GM19395 (cell line): ENCODE measurements at regions not wholly inside any gene's neighbourhood (a gene's known extent, or its start where the extent isn't known, plus 50 kb on each side); places are given as distances from the start of the nearest gene placed in this dataset.

Experiments
- ATAC-seq: cut with Tn5 transposase; IDR thresholded peaks from one replicate; pipeline ENCODE4 v1.9.1; 2021; ENCODE audit warnings: mild to moderate bottlenecking, moderate library complexity; ENCODE audit not compliant: unreplicated experiment

- no peak for ATAC-seq
Measured at GRCh38 chr6:50102676-50103075, 52.9 kb upstream of the DEFB112 start.

- no peak for ATAC-seq
Measured at GRCh38 chr6:50110587-50110986, 60.9 kb upstream of the DEFB112 start.

GRCh38 chr6:50112981-50113857, 63.5 kb upstream of the DEFB112 start:
- no peak for ATAC-seq

GRCh38 chr6:50116390-50116789, 66.7 kb upstream of the DEFB112 start:
- ATAC-seq = no peak

- ATAC-seq = no peak
Measured at GRCh38 chr6:50116797-50117542, 67.2 kb upstream of the DEFB112 start.

- ATAC-seq = no peak
Measured at GRCh38 chr6:50120300-50120699, 70.6 kb upstream of the DEFB112 start.

- no peak for ATAC-seq
Measured at GRCh38 chr6:50123688-50124087, 74.0 kb upstream of the DEFB112 start.

GRCh38 chr6:50124572-50124971, 74.8 kb upstream of the DEFB112 start:
- ATAC-seq = no peak

- ATAC-seq = no peak
Measured at GRCh38 chr6:50128420-50129005, 78.8 kb upstream of the DEFB112 start.

GRCh38 chr6:50135968-50136367, 86.2 kb upstream of the DEFB112 start:
- no peak for ATAC-seq

GRCh38 chr6:50141100-50141499, 91.4 kb upstream of the DEFB112 start:
- no peak for ATAC-seq

- no peak for ATAC-seq
Measured at GRCh38 chr6:50143011-50143719, 93.4 kb upstream of the DEFB112 start.

- no peak for ATAC-seq
Measured at GRCh38 chr6:50145125-50145524, 95.4 kb upstream of the DEFB112 start.

GRCh38 chr6:50147371-50147770, 97.6 kb upstream of the DEFB112 start:
- ATAC-seq = no peak

GRCh38 chr6:50180646-50181045, 130.9 kb upstream of the DEFB112 start:
- no peak for ATAC-seq

GRCh38 chr6:50185006-50185405, 135.3 kb upstream of the DEFB112 start:
- ATAC-seq = no peak

- no peak for ATAC-seq
Measured at GRCh38 chr6:50187351-50187921, 137.7 kb upstream of the DEFB112 start.

GRCh38 chr6:50198245-50198644, 148.5 kb upstream of the DEFB112 start:
- no peak for ATAC-seq

GRCh38 chr6:50202766-50203165, 153.0 kb upstream of the DEFB112 start:
- no peak for ATAC-seq

GRCh38 chr6:50211582-50211981, 161.9 kb upstream of the DEFB112 start:
- ATAC-seq = no peak

GRCh38 chr6:50213146-50213545, 163.4 kb upstream of the DEFB112 start:
- no peak for ATAC-seq
